CD4-positive, alpha-beta T cell (primary cell): ENCODE measurements at regions not wholly inside any gene's neighbourhood (a gene's known extent, or its start where the extent isn't known, plus 50 kb on each side); places are given as distances from the start of the nearest gene placed in this dataset.

ENCODE experiments used
- ATAC-seq: fragments of 200-7000 bp; cut with Tn5 transposase; one replicate; pipeline ENCODE4 v1.10.0; 2022; ENCODE audit warnings: mild to moderate bottlenecking; ENCODE audit not compliant: poor library complexity
- CTCF ChIA-PET: fragments of 350-600 bp; sonication (Branson Sonifier 250); formaldehyde crosslinking; loops from one replicate; lab custom pipeline; 2021; ENCODE audit warnings: antibody characterized with exemption, inconsistent platforms; lab: Charles Lee
- POLR2A ChIA-PET: fragments of 350-600 bp; sonication (Branson Sonifier 250); formaldehyde crosslinking; loops from one replicate; lab custom pipeline; 2021; ENCODE audit warnings: antibody characterized with exemption, inconsistent platforms; lab: Charles Lee
- DNase-seq, 14 experiments: peaks; one replicate each; pipeline ENCODE4 v3.0.0-alpha.2; 2013 to 2020; ENCODE audit warnings: mixed read lengths in 2 of 14
- H3K27ac ChIP-seq, 2 donors: one replicate each; pipeline versions ENCODE4 v1.5.1 to v1.7.0; 2013; ENCODE audit warnings: low read length in 2 of 2, low read depth in 1 of 2, mild to moderate bottlenecking in 1 of 2
- H3K27me3 ChIP-seq, 2 experiments: 1 replicate in 1 of 2; 2 replicates in 1 of 2; pipeline versions ENCODE4 v1.6.1 to v1.7.0; 2013; ENCODE audit warnings: low read length in 2 of 2, control low read depth in 1 of 2, mild to moderate bottlenecking in 1 of 2, moderate library complexity in 1 of 2; ENCODE audit not compliant: insufficient read depth in 2 of 2, control insufficient read depth in 1 of 2
- H3K36me3 ChIP-seq: one replicate; pipeline ENCODE4 v1.6.1; 2013; ENCODE audit warnings: low read length, control low read depth; ENCODE audit not compliant: insufficient read depth
- H3K4me1 ChIP-seq: one replicate; pipeline ENCODE4 v1.6.1; 2013; ENCODE audit warnings: low read length, control low read depth; ENCODE audit not compliant: insufficient read depth
- H3K4me3 ChIP-seq: one replicate; pipeline ENCODE4 v1.5.1; 2013; ENCODE audit warnings: mild to moderate bottlenecking, low read length, moderate library complexity
- H3K9me3 ChIP-seq, 2 experiments: 1 replicate in 1 of 2; 2 replicates in 1 of 2; pipeline versions ENCODE4 v1.6.1 to v1.7.0; 2013; ENCODE audit warnings: low read length in 2 of 2, mild to moderate bottlenecking in 2 of 2, control low read depth in 1 of 2, moderate library complexity in 1 of 2; ENCODE audit not compliant: control insufficient read depth in 1 of 2, insufficient read depth in 1 of 2
- H3K27ac Mint-ChIP-seq: one replicate; pipeline ENCODE4 v1.8.0; 2020; ENCODE audit warnings: mixed read lengths
- H3K27me3 Mint-ChIP-seq: one replicate; pipeline ENCODE4 v1.8.0; 2021; ENCODE audit warnings: mixed read lengths
- H3K36me3 Mint-ChIP-seq: one replicate; pipeline ENCODE4 v1.8.0; 2021; ENCODE audit warnings: low read depth, mixed read lengths
- H3K4me1 Mint-ChIP-seq: one replicate; pipeline ENCODE4 v1.8.0; 2021; ENCODE audit warnings: low read depth, mixed read lengths
- H3K4me3 Mint-ChIP-seq: one replicate; pipeline ENCODE4 v1.8.0; 2020; ENCODE audit warnings: mild to moderate bottlenecking, mixed read lengths
- H3K9me3 Mint-ChIP-seq: one replicate; pipeline ENCODE4 v1.8.0; 2020; ENCODE audit warnings: mixed read lengths
- intact Hi-C, 2 experiments: fragments of 100-400 bp; cut with DNase I in 1 of 2; cut with micrococcal nuclease in 1 of 2; formaldehyde crosslinking; loops; one replicate each; pipeline versions ENCODE4 v1.15.1 to v1.9.0; 2023 to 2025; cut with DNase I, micrococcal nuclease
- TF ChIP-seq, protein P1 (sequence below): fragments of 200-600 bp; IDR thresholded peaks from one replicate; pipeline ENCODE4 v1.8.0; 2022; ENCODE audit warnings: antibody characterized with exemption, mild to moderate bottlenecking

GRCh38 chr13:104831831-104832230 is 1703.6 kb downstream of the EFNB2 start:
- intact Hi-C loops = no loop called here

DNA sequence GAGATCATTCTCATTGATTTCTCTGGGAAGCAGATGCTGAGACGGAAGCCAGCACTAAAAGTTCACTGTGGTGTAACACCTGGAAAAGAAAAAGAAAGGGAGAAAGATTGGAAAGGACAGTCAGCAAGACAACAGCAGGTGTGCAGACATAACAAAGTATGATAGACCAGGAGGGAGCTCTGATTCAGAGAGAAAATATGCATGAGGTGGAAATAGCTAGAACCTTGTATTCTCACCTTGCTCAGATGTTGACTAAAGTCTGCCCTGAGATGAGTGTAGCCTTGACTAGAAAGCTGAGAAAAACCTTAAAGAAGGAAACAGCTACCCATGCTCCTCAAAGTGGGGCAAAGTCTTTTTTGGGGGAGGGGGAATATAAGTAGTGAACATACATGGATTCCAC is 1711.8 kb downstream of the EFNB2 start:
- Histone ChIP-seq H3K36me3 (no peaks in the 10 kb centered on the region), H3K4me1 (no peaks in the 10 kb centered on the region), H3K27me3 (no peaks in the 10 kb centered on the region), H3K4me3 (no peak overlapping the region), H3K27ac (no peak overlapping the region), H3K9me3 (no peaks in the 10 kb centered on the region)
- Mint-ChIP-seq H3K36me3 (no peaks in the 10 kb centered on the region), H3K27me3 (no peaks in the 10 kb centered on the region), H3K9me3 (no peaks in the 10 kb centered on the region), H3K27ac (no peak overlapping the region), H3K4me1 (no peaks in the 10 kb centered on the region), H3K4me3 (no peak overlapping the region)
- ChIA-PET CTCF (no interaction called here), POLR2A (no interaction called here)
- TF ChIP-seq, protein P1, sequence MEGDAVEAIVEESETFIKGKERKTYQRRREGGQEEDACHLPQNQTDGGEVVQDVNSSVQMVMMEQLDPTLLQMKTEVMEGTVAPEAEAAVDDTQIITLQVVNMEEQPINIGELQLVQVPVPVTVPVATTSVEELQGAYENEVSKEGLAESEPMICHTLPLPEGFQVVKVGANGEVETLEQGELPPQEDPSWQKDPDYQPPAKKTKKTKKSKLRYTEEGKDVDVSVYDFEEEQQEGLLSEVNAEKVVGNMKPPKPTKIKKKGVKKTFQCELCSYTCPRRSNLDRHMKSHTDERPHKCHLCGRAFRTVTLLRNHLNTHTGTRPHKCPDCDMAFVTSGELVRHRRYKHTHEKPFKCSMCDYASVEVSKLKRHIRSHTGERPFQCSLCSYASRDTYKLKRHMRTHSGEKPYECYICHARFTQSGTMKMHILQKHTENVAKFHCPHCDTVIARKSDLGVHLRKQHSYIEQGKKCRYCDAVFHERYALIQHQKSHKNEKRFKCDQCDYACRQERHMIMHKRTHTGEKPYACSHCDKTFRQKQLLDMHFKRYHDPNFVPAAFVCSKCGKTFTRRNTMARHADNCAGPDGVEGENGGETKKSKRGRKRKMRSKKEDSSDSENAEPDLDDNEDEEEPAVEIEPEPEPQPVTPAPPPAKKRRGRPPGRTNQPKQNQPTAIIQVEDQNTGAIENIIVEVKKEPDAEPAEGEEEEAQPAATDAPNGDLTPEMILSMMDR = no peak
- DNase-seq (no peak), ATAC-seq (no peak)
- intact Hi-C loops = no loop called here

More at GRCh38 chr13:104831831-104832230, 1703.6 kb downstream of the EFNB2 start:
- ATAC-seq (no peak), DNase-seq (no peak)
- no peak overlapping the region for H3K27ac ChIP-seq
- Mint-ChIP-seq H3K9me3 (no peaks in the 10 kb centered on the region), H3K4me1 (no peaks in the 10 kb centered on the region), H3K27me3 (no peaks in the 10 kb centered on the region), H3K36me3 (no peaks in the 10 kb centered on the region), H3K27ac (no peak overlapping the region), H3K4me3 (no peak overlapping the region)
- no peaks in the 10 kb centered on the region for H3K4me1 ChIP-seq
- H3K4me3 ChIP-seq = no peak overlapping the region
- no peaks in the 10 kb centered on the region for H3K27me3 ChIP-seq
- CTCF ChIA-PET = no interaction called here
- TF ChIP-seq, protein P1 = no peak
- POLR2A ChIA-PET = no interaction called here
- no peaks in the 10 kb centered on the region for H3K9me3 ChIP-seq
- H3K36me3 ChIP-seq = no peaks in the 10 kb centered on the region

DNA sequence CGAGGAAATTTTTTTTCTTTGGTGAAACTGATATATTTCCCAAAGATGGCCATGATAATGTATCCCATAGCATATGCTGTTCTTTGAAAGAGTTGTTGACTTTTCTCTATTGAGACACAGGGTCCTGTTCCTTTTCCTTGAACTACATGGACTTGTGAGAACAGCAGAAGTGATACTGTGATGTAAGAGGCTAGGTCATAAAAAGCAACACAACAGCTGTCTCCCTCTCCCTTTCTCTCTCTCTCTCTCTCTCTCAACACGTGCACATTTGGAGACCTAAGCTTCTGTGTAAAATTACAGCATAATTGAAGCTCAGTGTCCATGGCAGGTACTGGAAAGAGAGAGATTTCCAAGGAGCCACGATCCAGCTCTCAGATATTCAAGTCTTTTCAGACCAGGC is 1712.4 kb downstream of the EFNB2 start:
- Histone ChIP-seq H3K4me3 (no peak overlapping the region), H3K27ac (no peak overlapping the region), H3K27me3 (no peaks in the 10 kb centered on the region), H3K9me3 (no peaks in the 10 kb centered on the region), H3K36me3 (no peaks in the 10 kb centered on the region), H3K4me1 (no peaks in the 10 kb centered on the region)
- no peaks in the 10 kb centered on the region for H3K27me3 Mint-ChIP-seq
- no peak overlapping the region for H3K4me3 Mint-ChIP-seq
- no peaks in the 10 kb centered on the region for H3K9me3 Mint-ChIP-seq
- no peak for DNase-seq
- no peaks in the 10 kb centered on the region for H3K4me1 Mint-ChIP-seq
- ChIA-PET CTCF (no interaction called here), POLR2A (no interaction called here)
- no peak for ATAC-seq
- H3K36me3 Mint-ChIP-seq = no peaks in the 10 kb centered on the region
- intact Hi-C loops = no loop called here
- H3K27ac Mint-ChIP-seq = no peak overlapping the region
- TF ChIP-seq, protein P1 = no peak
